Thyroid gland (tissue), 4 donors: ENCODE measurements at regions not wholly inside any gene's neighbourhood (a gene's known extent, or its start where the extent isn't known, plus 50 kb on each side); places are given as distances from the start of the nearest gene placed in this dataset.

ENCODE experiments used
- DNase-seq, 2 donors: peaks; one replicate each; pipeline ENCODE4 v3.0.0-alpha.2; 2019
- H3K27ac ChIP-seq, 3 donors: fragments of 200-600 bp; sonication (generic); 1 replicate in 2 of 3; 2 replicates in 1 of 3; pipeline ENCODE4 v1.5.1; 2016 to 2019; ENCODE audit warnings: mild to moderate bottlenecking in 1 of 3, moderate library complexity in 1 of 3
- H3K27me3 ChIP-seq: fragments of 200-600 bp; sonication (generic); one replicate; pipeline ENCODE4 v1.5.1; 2019
- H3K36me3 ChIP-seq, 2 donors: fragments of 200-600 bp; sonication (generic); one replicate each; pipeline ENCODE4 v1.5.1; 2016 to 2019
- H3K4me1 ChIP-seq, 2 donors: fragments of 200-600 bp; sonication (generic); one replicate each; pipeline ENCODE4 v1.5.1; 2017 to 2019
- H3K4me3 ChIP-seq, 3 donors: fragments of 200-600 bp; sonication (generic); replicated peaks in 1 of 3; 1 replicate in 2 of 3; 2 replicates in 1 of 3; pipeline ENCODE4 v1.5.1; 2016; ENCODE audit warnings: mild to moderate bottlenecking in 1 of 3
- H3K9me3 ChIP-seq: fragments of 200-600 bp; sonication (generic); one replicate; pipeline ENCODE4 v1.5.1; 2017
- CTCF ChIP-seq, 6 experiments: fragments of 200-600 bp in 3 of 6; fragments of 450-650 bp in 3 of 6; sonication (generic) in 3 of 6; IDR thresholded peaks; one replicate each; pipeline ENCODE4 v1.5.1; 2016 to 2019; ENCODE audit warnings: antibody characterized with exemption in 6 of 6, mild to moderate bottlenecking in 2 of 6, inconsistent platforms in 1 of 6, moderate library complexity in 1 of 6
- POLR2A ChIP-seq, 2 donors: fragments of 450-650 bp; IDR thresholded peaks; one replicate each; pipeline ENCODE4 v1.6.1; 2017; ENCODE audit warnings: antibody characterized with exemption in 2 of 2, mild to moderate bottlenecking in 2 of 2, moderate library complexity in 1 of 2
- WGBS, 2 donors: methylation state at CpG; one replicate each; pipeline ENCODE4 v1.1.5; 2017; 5-methylcytosine and 5-hydroxymethylcytosine counted together
- intact Hi-C: fragments of 100-400 bp; cut with DNase I; formaldehyde crosslinking; loops from one replicate; pipeline ENCODE4 v1.15.1; 2023

- intact Hi-C loops, result no loop called here
- WGBS, 2 donors, result 48 to 54% methylated on average over 3 of the region's 3 CpGs
- Histone ChIP-seq H3K4me3 (no peak overlapping the region), H3K27ac (peak overlapping the region in 1 of 3 donors; percentile 1), H3K4me1 (peaks cover 5 to 6% of the 10 kb centered on the region in 2 donors), H3K27me3 (no peaks in the 10 kb centered on the region), H3K36me3 (no peaks in the 10 kb centered on the region), H3K9me3 (no peaks in the 10 kb centered on the region)
- TF ChIP-seq POLR2A (IDR thresholded peaks at IDR 0.05) (no peak), CTCF (IDR thresholded peaks at IDR 0.05) (no peak)
- no peak for DNase-seq
These were observed 296.5 kb downstream of the NOL4 start for GRCh38 chr18:33928231-33928630.

- Histone ChIP-seq H3K9me3 (no peaks in the 10 kb centered on the region), H3K4me1 (peaks cover 5 to 6% of the 10 kb centered on the region in 2 donors), H3K27ac (no peak overlapping the region), H3K36me3 (no peaks in the 10 kb centered on the region), H3K27me3 (no peaks in the 10 kb centered on the region), H3K4me3 (no peak overlapping the region)
- no peak for DNase-seq
- WGBS, 2 donors, result 69 to 89% methylated on average over 3 of the region's 3 CpGs
- intact Hi-C loops, result no loop called here
- TF ChIP-seq POLR2A (IDR thresholded peaks at IDR 0.05) (no peak), CTCF (IDR thresholded peaks at IDR 0.05) (no peak)
These were observed 300.1 kb downstream of the NOL4 start for GRCh38 chr18:33924576-33924975.

GRCh38 chr18:33923980-33924379 lies 300.7 kb downstream of the NOL4 start:
- DNase-seq, result no peak
- Histone ChIP-seq H3K27ac (no peak overlapping the region), H3K4me3 (no peak overlapping the region), H3K9me3 (no peaks in the 10 kb centered on the region), H3K27me3 (no peaks in the 10 kb centered on the region), H3K36me3 (no peaks in the 10 kb centered on the region), H3K4me1 (peaks cover 5 to 6% of the 10 kb centered on the region in 2 donors)
- intact Hi-C loops, result no loop called here
- WGBS, 2 donors, result 34 to 62% methylated on average over 3 of the region's 3 CpGs
- TF ChIP-seq POLR2A (IDR thresholded peaks at IDR 0.05) (no peak), CTCF (IDR thresholded peaks at IDR 0.05) (no peak)

GRCh38 chr18:33918571-33918970 lies 306.1 kb downstream of the NOL4 start:
- H3K27me3 ChIP-seq, result no peaks in the 10 kb centered on the region
- DNase-seq, result no peak
- TF ChIP-seq POLR2A (IDR thresholded peaks at IDR 0.05) (no peak), CTCF (IDR thresholded peaks at IDR 0.05) (no peak)
- WGBS, 2 donors, result 60 to 70% methylated on average over 3 of the region's 3 CpGs
- no peak overlapping the region for H3K4me3 ChIP-seq
- H3K27ac ChIP-seq, result no peak overlapping the region
- no peaks in the 10 kb centered on the region for H3K9me3 ChIP-seq
- H3K4me1 ChIP-seq, result peaks cover 4 to 5% of the 10 kb centered on the region in 2 donors
- intact Hi-C loops, result no loop called here
- H3K36me3 ChIP-seq, result no peaks in the 10 kb centered on the region

- Histone ChIP-seq H3K9me3 (no peaks in the 10 kb centered on the region), H3K27ac (no peak overlapping the region), H3K27me3 (no peaks in the 10 kb centered on the region), H3K4me3 (no peak overlapping the region), H3K4me1 (peaks cover 4 to 5% of the 10 kb centered on the region in 2 donors), H3K36me3 (no peaks in the 10 kb centered on the region)
- DNase-seq, result no peak
- WGBS, 2 donors, result 90 to 91% methylated on average over 4 of the region's 4 CpGs
- TF ChIP-seq POLR2A (IDR thresholded peaks at IDR 0.05) (no peak), CTCF (IDR thresholded peaks at IDR 0.05) (no peak)
- intact Hi-C loops, result no loop called here
These were observed 308.5 kb downstream of the NOL4 start for GRCh38 chr18:33916200-33916599.
